ENCODE measurements at regions not wholly inside any gene's neighbourhood (a gene's known extent, or its start where the extent isn't known, plus 50 kb on each side); places are given as distances from the start of the nearest gene placed in this dataset.

DNA sequence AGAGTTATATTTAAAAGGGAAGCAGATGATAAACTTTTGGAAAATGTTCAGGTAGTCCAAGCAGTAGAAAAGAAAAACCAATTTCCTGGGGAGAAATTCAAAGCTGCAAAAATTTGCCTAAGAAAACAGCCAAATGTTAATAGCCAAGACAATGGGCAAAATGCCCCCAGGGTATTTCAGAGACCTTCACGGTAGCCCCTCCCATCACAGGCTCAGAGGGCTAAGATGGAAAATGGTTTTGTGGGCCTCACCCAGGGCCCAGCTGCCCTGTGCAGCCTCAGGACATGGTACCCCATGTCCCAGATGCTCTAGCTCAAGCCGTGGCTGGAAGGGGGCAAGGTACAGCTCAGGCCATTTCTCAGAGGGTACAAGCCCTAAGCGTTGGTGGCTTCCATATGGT, 391.0 kb downstream of the ZIC4 start:
- no peak for DNase-seq (ENCODE audit: low spot score)

DNA sequence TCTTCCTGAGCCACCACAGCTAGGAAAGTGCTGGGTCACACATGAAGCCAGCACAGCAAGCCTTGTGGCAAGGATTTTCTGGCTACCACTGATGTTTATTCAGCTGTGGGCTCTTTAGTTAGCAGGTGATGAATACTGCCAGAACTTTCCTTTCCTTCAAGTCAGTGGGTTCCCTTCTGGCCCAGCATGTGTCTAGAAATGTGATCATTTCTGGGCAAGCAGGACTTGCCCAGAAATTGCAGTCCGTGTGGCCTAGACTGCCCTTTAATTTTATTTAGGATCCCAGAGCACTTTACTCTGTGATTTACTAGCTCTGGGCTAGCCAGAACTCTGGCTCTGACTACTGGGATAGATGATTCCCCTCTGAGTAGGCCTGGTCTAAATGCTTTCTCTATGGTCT, 397.5 kb downstream of the ZIC4 start:
- no peak for DNase-seq (ENCODE audit: low spot score)

DNA sequence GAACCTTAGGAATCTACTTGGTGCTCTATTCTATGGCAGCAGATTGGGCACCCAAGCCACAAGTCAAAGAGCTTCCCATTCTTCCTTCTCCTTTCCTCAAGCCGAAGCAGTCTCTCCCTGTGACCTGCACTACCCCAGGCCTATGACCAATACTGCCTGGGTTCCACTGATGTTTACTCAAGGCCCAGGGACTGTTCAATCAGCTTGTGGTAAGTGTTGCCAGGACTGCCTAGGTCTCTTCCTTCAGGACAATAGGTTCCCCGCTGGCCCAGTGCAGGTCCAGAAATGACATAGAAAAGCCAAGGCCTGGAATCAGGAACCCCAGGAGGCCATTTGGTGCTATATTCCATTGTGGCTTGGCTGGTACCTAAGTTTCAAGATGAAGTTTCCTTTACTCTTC, 397.9 kb downstream of the ZIC4 start:
- no peak for DNase-seq (ENCODE audit: low spot score)

DNA sequence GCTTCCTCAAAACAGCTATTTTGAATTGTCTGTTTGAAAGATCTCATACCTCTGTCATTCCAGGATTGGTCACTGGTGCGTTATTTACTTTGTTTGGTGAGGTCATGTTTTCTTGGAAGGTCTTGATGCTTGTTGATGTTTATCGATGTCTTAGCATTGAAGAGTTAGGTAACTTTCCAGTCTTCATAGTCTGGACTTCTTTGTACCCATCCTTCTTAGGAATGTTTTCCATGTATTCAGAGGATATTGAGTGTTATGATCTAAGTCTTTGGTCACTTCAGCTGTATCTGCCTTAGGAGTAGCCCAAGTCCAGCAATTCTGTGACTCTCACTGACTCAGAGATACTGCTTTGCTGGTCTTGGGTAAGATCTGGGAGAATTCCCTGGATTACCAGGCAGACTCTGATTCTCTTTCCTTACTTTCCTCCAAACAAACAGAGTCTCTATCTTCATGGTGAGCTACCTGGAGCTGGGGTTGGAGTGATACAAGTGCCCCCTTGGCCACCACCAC, 398.6 kb downstream of the ZIC4 start:
- no peak for DNase-seq (ENCODE audit: low spot score)

DNA sequence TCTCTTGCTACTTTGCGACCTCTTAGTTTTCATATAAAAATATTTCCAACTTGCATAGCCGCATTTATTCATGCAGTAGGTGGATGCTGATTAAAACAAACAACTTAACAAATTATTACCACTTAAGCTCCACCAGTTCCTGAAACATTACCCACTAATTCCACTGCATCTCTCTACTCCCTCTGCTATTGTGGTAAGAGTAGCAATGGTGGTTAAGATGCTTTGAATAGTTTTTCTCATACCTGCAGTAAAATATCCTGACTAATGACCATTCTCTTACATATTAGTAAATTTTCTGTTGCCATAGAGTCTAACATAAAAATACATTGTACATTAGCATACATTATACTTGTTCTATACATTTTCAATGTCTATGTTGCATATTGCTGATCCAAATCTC, 397.6 kb upstream of the PLSCR5 start:
- DNase-seq (ENCODE audit: low spot score) = no peak

DNA sequence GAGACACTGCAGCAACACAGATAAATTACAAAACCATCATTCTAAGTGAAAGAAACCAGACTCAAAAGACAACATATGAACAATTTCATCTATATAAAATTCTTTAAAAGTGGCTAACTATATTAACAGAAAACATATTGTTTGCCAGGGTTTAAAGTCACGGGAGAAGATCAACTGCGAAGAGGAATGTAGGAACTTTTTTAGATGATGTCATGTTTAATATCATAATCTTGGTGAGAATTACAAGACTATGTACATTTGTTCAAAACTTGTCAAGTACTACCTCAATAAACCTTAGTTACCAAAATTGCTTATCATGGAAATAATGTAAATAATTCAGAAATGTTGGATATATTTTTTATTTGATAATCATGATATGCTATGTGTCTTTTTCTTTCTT, 395.1 kb upstream of the PLSCR5 start:
- no peak for DNase-seq (ENCODE audit: low spot score)

DNA sequence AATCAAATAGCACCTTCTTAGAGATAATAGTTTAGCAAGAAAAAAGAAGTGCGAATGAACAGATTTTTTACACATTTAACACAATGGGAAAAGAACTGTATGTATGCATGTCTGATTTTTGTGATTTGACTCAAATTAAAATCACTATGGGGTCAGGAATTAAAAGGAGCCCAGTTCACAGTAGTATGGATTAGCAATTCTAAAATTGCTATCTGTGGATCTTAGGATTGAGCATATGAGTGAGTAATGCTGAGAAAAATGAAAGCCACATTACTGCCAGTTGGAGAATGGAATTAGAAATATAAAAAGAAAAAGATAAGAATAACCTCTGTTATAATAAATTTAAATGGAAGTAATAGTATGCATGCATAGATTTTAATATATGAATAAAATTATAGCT, 386.8 kb upstream of the PLSCR5 start:
- no peak for DNase-seq (ENCODE audit: low spot score)

DNA sequence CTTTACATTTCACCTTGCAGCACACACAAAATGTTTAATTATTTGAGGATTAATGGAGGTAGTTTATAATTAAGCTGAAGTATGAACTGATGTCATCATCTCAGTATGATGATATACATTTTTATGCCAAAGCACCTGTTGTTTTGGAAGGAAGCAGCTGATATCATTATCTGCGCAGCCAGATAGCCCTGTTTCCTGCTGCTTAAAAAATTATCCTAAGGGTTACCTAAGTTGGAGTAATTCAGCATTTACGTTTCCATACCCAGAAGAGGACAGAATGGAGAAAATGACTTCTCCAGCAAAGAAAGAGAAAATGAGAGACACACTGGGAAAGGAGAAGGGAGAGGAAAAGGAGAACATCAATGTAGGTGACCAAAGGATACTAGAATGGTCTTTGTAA, 370.3 kb upstream of the PLSCR5 start:
- DNase-seq (ENCODE audit: low spot score) = no peak

DNA sequence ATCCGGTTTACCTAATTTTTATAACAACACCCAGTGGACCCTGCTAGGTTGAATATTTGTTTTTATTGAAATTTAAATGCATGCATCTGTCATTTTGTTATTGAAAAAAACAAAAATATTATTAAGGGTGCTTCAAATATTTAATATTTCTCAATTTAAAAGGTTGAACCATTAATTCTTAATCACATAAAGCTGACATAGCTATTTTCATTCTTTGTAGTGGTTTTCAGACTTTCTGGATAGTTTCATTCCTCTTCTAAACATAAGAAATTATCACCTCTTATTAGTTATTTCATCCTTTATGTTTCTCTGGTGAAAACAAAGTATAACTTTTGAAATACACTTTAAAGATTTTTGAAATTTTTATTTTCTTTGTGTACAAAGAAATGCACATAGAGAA, 369.9 kb upstream of the PLSCR5 start:
- DNase-seq (ENCODE audit: low spot score) = no peak

DNA sequence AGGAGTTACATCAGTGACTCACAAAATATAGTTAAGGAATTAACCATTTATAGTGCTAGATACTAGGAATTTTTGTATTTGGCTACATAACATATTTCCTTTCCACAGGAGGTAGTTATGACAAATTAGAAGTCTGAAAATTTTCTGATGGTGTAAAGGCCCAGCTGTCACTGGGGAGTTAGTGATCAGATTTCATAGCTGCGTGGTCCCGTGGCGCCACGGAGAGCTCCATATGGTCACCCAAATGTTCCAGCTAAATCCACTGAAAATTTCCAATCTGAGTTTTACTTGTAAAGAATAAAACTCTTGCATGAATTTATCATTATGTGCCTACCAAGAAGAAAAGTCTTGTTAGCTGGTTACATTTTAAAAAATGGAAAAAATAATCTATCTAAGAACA, 368.9 kb upstream of the PLSCR5 start:
- no peak for DNase-seq (ENCODE audit: low spot score)

DNA sequence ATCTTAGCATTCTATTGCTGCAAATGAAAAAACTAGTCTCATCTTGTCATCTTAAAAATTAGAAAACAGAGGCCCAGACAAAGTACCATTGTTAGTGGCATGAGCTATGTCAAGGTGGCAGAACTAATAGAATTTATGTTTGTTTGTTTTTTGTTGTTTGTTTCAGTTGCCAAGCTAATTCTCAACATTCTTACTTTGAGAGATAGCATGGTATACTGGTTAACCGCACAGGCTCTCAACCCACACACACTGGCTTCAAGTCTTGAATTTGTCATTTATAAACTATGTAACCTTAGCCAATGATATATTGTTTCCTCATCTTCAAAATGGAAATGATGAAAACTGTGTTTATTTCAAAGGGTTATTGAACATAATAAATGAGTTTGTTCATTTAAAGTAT, 367.6 kb upstream of the PLSCR5 start:
- peak; percentile 12 for DNase-seq (ENCODE audit: low spot score)

DNA sequence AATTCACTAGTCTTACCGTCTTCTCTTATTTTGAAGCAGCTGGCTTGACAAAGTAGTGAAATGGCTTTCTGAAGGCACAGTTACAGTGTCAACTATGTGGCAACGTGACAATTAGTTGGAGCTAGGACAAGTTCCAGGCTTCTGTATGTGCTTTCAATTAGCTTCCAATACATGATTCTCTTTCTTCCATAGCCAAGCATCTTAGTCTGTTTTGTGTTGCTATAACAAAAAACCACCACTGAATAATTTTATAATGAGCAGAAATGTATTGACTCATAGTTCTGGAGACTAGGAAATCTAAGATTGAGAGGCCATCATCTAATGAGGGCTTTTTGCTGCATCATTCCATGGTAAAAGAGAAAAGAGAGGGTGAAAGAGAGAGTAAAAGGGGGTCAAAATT, 365.1 kb upstream of the PLSCR5 start:
- no peak for DNase-seq (ENCODE audit: low spot score)

DNA sequence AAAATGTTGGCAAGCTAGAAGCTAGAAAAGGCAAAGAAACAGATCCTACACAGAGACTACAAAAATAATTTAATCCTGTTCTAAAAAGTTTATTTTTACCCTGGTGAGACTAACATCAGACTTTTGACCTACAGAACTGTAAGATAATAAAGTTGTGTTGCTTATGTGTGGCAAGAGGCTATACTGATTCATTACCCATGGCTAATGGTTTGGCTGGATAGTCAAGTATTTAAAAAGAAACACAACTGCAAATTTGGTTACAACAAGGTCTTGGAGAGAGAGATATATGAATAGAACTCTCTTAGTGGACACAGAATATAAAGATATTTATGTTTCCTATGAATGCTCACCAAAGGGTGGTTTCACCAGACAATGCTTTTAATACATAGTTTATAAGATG, 364.2 kb upstream of the PLSCR5 start:
- no peak for DNase-seq (ENCODE audit: low spot score)

DNA sequence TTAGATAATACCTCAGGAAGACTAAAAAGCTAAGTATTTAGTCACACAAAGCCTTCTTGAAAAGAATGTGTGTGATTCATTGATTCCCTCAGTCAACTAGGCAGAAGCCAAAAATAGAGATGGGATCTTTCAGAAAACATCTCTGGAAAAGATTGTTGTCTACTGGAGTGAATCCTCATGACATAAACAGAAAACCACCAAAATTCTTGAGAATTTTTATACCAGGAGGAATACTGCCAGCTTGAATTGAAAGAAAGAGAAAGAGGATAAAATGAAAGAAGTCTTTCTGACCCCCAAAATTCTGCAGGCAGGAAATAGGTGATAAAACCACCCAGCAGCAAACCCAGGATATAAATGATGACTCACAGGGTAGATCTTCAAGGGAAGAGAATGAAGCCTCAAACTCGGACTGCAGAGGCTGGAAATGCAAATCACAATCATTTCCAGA, 363.1 kb upstream of the PLSCR5 start:
- peak; percentile 29 for DNase-seq (ENCODE audit: low spot score)

DNA sequence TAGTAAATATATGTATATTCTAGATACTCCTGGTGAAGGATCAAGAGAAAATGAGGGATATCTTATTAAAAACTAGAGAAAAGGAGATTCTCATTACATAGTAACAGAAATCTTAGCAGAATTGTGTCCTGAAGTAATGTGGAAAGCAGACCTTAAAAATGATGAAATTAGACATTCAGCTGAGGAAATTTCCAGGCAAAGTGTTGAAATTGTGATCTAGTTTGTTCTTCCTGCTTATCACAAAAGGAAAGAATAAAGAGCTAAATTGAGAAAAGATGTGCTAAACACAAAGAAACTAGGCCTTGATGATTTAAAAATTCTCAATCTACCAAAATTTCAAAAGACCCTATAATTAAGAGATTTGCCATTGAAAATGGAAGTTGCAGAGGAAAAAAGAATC, 362.6 kb upstream of the PLSCR5 start:
- DNase-seq (ENCODE audit: low spot score) = no peak

DNA sequence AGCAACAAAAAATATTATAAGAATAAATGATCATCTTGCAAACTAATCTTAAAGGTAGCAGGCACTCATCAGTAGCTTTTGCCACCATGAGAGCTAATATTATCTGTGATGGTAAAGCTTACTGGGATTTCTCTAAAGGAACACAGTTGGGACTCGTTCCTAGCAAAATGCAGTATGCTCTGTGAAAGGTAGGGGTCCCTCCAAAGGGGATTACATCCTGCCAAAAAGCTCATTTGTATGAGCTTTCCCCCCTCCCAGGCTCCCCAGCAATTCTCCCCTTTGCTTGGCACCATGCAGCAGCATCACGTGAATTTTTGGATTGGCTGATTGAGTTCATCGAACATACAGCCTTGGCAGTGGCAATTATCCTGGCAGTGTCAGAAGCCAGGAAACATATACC, 361.0 kb upstream of the PLSCR5 start:
- no peak for DNase-seq (ENCODE audit: low spot score)

DNA sequence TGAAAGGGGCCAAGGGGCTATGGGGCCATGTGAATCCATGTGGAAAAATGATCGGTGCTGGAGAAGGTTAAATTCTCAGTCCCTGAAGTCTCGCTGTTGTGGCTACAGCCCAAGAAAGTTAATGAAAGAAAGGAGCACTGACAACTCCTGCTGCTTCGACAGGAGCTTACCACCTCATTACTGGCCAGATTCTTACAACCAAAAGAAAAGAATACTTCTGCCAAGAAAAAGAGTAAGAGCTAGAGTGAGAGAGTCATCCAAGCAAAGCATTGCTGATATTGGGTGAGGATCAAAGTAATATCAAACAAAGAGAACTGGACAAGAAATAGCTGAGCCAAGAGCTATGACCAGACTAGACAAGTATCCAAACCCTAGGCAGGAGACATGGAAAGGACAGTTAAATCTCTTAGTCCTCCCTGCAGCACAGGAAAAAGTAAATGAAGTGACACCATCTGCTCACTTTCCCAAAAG, 348.4 kb upstream of the PLSCR5 start:
- no peak for DNase-seq (ENCODE audit: low spot score)

DNA sequence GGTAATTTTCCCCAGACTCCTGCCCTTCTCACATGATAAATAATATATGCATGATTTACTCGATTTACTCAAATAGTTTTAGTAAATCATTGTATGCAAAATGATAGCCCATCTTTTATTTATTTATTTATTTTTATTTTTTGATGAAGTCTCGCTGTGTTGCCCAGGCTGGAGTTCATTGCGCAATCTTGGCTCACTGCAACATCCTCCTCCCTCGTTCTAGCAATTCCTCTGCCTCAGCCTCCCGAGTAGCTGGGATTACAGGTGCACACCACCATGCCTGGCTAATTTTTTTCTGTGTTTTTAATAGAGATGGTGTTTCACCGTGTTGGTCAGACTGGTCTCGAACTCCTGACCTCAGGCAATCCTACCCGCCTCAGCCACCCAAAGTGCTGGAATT, 343.8 kb upstream of the PLSCR5 start:
- no peak for DNase-seq (ENCODE audit: low spot score)

DNA sequence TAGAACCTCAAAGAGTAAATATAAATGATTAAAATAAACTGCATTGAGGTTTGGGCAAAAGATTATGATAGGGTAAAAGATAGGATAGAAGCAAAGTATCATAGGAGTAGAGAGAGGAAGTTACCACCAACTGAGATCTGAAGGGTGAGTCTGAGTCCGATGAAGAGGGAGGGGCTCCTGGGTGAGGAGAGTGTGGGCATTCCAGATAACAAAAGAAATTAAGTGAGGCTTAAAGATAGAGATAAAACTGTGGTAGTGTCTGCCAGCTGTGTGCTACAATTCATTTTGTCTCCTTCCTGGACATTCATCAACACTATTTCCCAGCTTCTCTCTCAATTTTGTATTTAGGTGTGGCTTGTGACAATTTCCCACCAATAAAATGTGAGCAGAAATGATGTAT, 343.0 kb upstream of the PLSCR5 start:
- no peak for DNase-seq (ENCODE audit: low spot score)

DNA sequence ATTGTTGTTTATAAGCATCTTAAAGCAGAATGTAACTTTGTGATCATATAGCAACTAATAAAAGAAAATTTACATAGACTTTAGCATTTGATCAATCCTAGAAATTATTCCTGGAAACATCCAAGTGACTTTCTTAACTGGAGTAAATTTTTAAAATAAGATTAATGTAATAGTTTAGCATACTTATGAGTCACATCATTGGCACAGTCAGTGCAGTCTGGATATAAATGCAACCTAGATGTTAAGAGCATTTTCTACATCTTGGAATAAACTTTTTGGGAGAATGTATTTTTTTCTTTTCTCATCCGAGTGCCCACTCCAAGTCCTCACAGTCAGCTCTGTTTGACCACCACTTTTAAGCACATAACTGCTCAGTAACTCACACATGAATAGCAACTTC, 324.6 kb upstream of the PLSCR5 start:
- DNase-seq (ENCODE audit: low spot score) = no peak

DNA sequence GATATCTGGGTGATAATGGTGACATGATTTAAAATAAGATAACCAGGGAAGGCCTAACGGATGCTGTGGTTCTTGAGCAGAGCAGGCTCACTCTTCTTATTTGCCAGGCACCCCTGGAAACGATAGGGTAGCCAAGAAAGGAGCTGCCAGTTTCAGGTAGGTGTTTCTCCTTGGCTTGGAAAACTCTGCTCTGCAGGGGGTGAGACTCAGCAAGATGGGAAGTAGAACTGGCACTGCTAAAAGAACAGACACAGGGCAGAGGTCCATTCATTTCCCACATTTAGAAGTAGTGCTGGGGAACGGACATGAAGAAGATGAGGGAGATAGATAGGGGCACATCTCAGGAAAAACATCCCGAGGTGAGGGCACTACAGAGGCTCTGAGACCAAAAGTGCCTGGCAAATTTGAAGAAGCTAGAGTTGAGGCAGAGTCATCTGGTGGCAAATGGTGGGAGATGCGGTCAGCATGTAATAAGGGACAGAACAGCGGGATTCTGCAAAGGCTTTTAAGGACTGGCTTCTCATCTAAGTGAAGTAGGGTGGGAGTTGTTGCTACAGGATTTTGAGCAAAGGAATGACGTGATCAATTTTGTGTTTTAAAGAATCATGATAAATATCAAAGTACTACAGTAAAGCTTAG, 323.4 kb upstream of the PLSCR5 start:
- DNase-seq (ENCODE audit: low spot score) = no peak

DNA sequence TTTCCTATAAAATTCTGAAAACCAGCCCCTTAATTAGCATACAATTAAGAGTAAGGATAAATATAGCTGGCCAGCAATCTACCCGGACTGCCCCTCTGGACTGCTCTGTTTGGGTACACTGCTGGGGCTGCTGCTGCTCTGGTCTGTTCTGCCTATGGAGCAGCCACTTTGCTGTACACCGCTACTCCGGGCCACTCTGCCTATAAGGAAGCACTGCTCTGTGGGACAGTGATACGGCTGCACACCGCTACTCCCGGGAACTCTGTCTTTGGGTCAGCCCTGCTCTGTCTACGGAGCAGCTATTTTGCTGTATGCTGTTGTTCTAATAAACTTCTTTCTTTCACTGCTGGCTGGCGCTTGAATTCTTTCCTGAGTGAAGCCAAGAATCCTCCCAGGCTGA, 316.5 kb upstream of the PLSCR5 start:
- DNase-seq (ENCODE audit: low spot score) = no peak

DNA sequence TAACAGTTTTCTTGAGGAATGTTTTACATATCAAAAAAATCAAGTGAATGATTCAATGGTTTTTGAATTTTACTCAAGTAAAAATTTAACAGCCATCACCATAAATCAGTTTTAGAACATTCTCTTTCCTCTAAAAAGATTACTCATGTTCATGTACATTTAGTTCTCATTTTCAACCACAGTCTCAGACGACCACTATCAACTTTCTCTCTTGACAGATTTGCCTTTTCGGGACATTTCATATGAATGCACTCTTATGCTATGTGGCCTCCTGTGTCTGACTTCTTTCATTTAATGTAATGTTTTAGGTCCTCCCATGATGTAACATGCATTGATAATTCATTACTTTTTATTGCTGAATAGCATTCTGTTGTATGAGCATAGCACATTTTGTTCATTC, 309.3 kb upstream of the PLSCR5 start:
- DNase-seq (ENCODE audit: low spot score) = no peak

DNA sequence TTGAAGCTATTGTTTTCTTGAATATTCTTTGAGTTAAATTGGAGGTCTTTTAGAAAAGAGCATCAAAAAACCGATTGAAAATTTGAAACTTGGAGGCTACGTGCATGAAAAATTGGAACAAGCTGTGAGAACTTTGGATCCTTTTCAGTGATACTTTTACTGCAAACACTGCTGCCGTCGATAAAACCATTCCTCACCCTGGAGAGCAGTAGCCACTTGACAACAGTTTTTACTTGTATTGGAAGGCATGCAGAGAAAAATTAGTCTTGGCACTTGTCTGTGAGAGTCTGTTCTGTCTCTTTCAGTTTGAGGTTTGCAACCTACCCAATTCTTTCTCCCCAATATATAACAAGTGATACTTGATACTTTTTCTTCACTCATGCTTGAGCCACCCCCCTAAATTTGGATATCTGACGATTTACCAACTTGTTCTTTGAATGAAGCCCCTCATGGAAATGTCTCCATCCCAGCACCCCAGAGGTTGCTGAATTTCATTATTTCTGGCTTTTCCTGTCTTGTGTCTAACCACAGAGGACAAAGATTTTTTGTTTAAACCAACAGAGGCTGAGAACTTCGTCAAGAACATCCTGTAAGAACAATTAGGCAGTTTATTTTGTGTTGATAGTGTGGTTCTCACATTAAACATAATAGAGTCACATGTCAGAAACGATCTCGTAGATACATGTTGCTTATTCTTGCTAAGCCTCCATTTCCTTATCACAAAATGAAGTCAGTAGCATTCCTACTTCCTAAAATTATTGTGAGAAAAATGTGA, 307.3 kb upstream of the PLSCR5 start:
- no peak for DNase-seq (ENCODE audit: low spot score)

All from AG08396 (cell line).